ENCODE measurements at regions not wholly inside any gene's neighbourhood (a gene's known extent, or its start where the extent isn't known, plus 50 kb on each side); places are given as distances from the start of the nearest gene placed in this dataset.
"Not testable (repeated sequence)": the region's sequence is repeated elsewhere in the genome, so short reads cannot be mapped to it uniquely, and the experiment has no call there.

- no peak for DNase-seq
Observed at GRCh38 chr3:106488331-106488730, 619.5 kb upstream of the CBLB start.

- no peak for DNase-seq
Observed at GRCh38 chr3:106491796-106492195, 623.0 kb upstream of the CBLB start.

GRCh38 chr3:106508331-106508893 is 639.6 kb upstream of the CBLB start:
- no peak for DNase-seq

GRCh38 chr3:106510206-106510605 is 641.4 kb upstream of the CBLB start:
- no peak for DNase-seq

GRCh38 chr3:106512846-106513245 is 644.0 kb upstream of the CBLB start:
- DNase-seq: no peak

- DNase-seq: no peak
Observed at GRCh38 chr3:106514431-106514830, 645.6 kb upstream of the CBLB start.

GRCh38 chr3:106518516-106518915 is 649.7 kb upstream of the CBLB start:
- no peak for DNase-seq

GRCh38 chr3:106522397-106522796 is 653.6 kb upstream of the CBLB start:
- DNase-seq: no peak

GRCh38 chr3:106528932-106529331 is 660.1 kb upstream of the CBLB start:
- DNase-seq: no peak

- no peak for DNase-seq
Observed at GRCh38 chr3:106529738-106530137, 660.9 kb upstream of the CBLB start.

GRCh38 chr3:106530367-106530766 is 661.6 kb upstream of the CBLB start:
- DNase-seq: no peak

GRCh38 chr3:106531771-106532329 is 663.0 kb upstream of the CBLB start:
- DNase-seq: not testable (repeated sequence)

GRCh38 chr3:106533093-106533787 is 664.4 kb upstream of the CBLB start:
- no peak for DNase-seq

GRCh38 chr3:106533788-106534160 is 665.0 kb upstream of the CBLB start:
- DNase-seq: no peak

GRCh38 chr3:106534206-106534605 is 665.4 kb upstream of the CBLB start:
- DNase-seq: peak; percentile 72

GRCh38 chr3:106540743-106541142 is 671.9 kb upstream of the CBLB start:
- DNase-seq: no peak

GRCh38 chr3:106542101-106542769 is 673.4 kb upstream of the CBLB start:
- DNase-seq: no peak

GRCh38 chr3:106552351-106553043 is 683.7 kb upstream of the CBLB start:
- DNase-seq: no peak

GRCh38 chr3:106560451-106560966 is 691.7 kb upstream of the CBLB start:
- DNase-seq: no peak

GRCh38 chr3:106566277-106566676 is 697.5 kb upstream of the CBLB start:
- no peak for DNase-seq

- no peak for DNase-seq
Observed at GRCh38 chr3:106570426-106570825, 701.6 kb upstream of the CBLB start.

GRCh38 chr3:106573605-106574004 is 704.8 kb upstream of the CBLB start:
- no peak for DNase-seq

- no peak for DNase-seq
Observed at GRCh38 chr3:106575029-106575428, 706.2 kb upstream of the CBLB start.
